ENCODE measurements at regions not wholly inside any gene's neighbourhood (a gene's known extent, or its start where the extent isn't known, plus 50 kb on each side); places are given as distances from the start of the nearest gene placed in this dataset.

- TF ChIP-seq SIN3A (IDR thresholded peaks at IDR 0.05; ENCODE audit: borderline replicate concordance, insufficient read depth, low read length) (no peak), FOXP2 (optimal IDR thresholded peaks at IDR 0.05; ENCODE audit: borderline replicate concordance, extremely low read depth, extremely low read length, insufficient read depth) (no peak), TAF1 (IDR thresholded peaks at IDR 0.05; ENCODE audit: borderline replicate concordance, insufficient read depth, low read length) (no peak), POLR2AphosphoS5 (IDR thresholded peaks at IDR 0.05; ENCODE audit: low read depth, low read length) (no peak), REST (IDR thresholded peaks at IDR 0.05; ENCODE audit: insufficient read depth in 1 of 2, low read depth in 2 of 2, low read length in 2 of 2) (no peak)
Measured at GRCh38 chr2:42851740-42852250, 59.4 kb upstream of the HAAO start.

DNA sequence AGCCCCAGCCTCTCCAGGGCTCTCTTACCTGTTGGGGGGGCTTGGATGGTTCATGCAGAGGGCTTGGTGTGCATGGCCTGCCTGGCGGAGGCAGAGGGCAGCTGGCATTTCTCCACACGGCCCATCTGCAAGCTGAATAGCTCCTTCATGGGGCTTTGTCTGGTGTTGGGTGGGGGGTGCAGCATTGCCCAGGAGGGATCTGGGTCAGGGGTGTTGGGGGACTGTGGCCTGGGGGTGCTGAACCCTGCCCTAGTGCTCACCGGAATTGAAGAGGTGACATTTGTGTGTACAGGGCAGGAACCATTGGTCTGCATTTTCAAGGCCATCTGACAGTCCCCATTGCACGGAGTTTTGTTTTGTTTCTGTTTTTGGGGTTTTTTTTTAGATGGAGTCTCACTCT, 58.8 kb upstream of the HAAO start:
- no peak for TF ChIP-seq POLR2AphosphoS5 (IDR thresholded peaks at IDR 0.05; ENCODE audit: low read depth, low read length)
- TF ChIP-seq REST (IDR thresholded peaks at IDR 0.05; ENCODE audit: insufficient read depth in 1 of 2, low read depth in 2 of 2, low read length in 2 of 2), result no peak
- TF ChIP-seq TAF1 (IDR thresholded peaks at IDR 0.05; ENCODE audit: borderline replicate concordance, insufficient read depth, low read length), result no peak
- TF ChIP-seq SIN3A (IDR thresholded peaks at IDR 0.05; ENCODE audit: borderline replicate concordance, insufficient read depth, low read length), result no peak

GRCh38 chr2:42850016-42850805, 57.8 kb upstream of the HAAO start:
- TF ChIP-seq SIN3A (IDR thresholded peaks at IDR 0.05; ENCODE audit: borderline replicate concordance, insufficient read depth, low read length) (no peak), REST (IDR thresholded peaks at IDR 0.05; ENCODE audit: insufficient read depth in 1 of 2, low read depth in 2 of 2, low read length in 2 of 2) (no peak), FOXP2 (optimal IDR thresholded peaks at IDR 0.05; ENCODE audit: borderline replicate concordance, extremely low read depth, extremely low read length, insufficient read depth) (no peak), TAF1 (IDR thresholded peaks at IDR 0.05; ENCODE audit: borderline replicate concordance, insufficient read depth, low read length) (no peak), POLR2AphosphoS5 (IDR thresholded peaks at IDR 0.05; ENCODE audit: low read depth, low read length) (no peak)

DNA sequence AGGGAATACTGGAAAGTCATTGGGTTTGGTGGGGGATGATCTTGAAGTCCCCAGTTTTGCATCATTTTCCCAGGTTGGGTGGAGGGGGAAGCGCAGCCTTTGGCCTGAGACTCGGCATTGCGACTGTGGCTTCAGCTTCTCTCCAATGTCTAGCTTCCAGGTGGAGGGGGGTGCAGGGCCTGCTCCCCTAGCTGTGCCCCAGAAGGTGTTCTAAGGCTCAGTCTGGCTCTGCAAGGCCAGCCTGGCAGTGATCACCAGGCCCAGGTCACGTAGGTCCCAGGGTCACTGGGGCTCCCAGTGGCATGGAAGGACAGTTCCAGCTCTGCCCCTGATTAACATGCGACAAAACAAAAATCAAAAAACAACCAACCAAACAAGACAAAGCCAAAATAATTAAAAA, 56.9 kb upstream of the HAAO start:
- no peak for TF ChIP-seq POLR2AphosphoS5 (IDR thresholded peaks at IDR 0.05; ENCODE audit: low read depth, low read length)

GRCh38 chr2:42848726-42849290, 56.4 kb upstream of the HAAO start:
- TF ChIP-seq TAF1 (IDR thresholded peaks at IDR 0.05; ENCODE audit: borderline replicate concordance, insufficient read depth, low read length) (no peak), FOXP2 (optimal IDR thresholded peaks at IDR 0.05; ENCODE audit: borderline replicate concordance, extremely low read depth, extremely low read length, insufficient read depth) (no peak), POLR2AphosphoS5 (IDR thresholded peaks at IDR 0.05; ENCODE audit: low read depth, low read length) (no peak), SIN3A (IDR thresholded peaks at IDR 0.05; ENCODE audit: borderline replicate concordance, insufficient read depth, low read length) (no peak), REST (IDR thresholded peaks at IDR 0.05; ENCODE audit: insufficient read depth in 1 of 2, low read depth in 2 of 2, low read length in 2 of 2) (no peak)

Data from PFSK-1 (cell line).